ENCODE measurements at regions not wholly inside any gene's neighbourhood (a gene's known extent, or its start where the extent isn't known, plus 50 kb on each side); places are given as distances from the start of the nearest gene placed in this dataset.
"Not testable (repeated sequence)": the region's sequence is repeated elsewhere in the genome, so short reads cannot be mapped to it uniquely, and the experiment has no call there.

DNA sequence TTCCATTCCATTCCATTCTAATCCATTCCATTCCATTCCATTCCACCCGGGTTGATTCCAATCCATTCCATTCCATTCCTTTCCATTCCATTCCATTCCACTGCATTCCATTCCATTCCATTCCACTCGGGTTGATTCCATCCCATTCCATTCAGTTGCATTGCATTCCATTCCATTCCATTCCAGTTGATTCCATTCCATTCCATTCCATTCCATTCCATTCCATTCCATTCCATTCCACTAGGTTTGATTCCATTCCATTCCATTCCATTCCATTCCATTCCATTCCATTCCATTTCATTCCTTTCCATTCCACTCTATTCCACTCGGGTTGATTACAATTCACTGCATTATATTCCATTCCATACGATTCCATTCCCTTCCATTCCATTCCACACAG is 1136.9 kb downstream of the RPIA start:
- TF ChIP-seq, protein P1, sequence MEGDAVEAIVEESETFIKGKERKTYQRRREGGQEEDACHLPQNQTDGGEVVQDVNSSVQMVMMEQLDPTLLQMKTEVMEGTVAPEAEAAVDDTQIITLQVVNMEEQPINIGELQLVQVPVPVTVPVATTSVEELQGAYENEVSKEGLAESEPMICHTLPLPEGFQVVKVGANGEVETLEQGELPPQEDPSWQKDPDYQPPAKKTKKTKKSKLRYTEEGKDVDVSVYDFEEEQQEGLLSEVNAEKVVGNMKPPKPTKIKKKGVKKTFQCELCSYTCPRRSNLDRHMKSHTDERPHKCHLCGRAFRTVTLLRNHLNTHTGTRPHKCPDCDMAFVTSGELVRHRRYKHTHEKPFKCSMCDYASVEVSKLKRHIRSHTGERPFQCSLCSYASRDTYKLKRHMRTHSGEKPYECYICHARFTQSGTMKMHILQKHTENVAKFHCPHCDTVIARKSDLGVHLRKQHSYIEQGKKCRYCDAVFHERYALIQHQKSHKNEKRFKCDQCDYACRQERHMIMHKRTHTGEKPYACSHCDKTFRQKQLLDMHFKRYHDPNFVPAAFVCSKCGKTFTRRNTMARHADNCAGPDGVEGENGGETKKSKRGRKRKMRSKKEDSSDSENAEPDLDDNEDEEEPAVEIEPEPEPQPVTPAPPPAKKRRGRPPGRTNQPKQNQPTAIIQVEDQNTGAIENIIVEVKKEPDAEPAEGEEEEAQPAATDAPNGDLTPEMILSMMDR (IDR thresholded peaks at IDR 0.05 in 2 of 3, conservative IDR thresholded peaks at IDR 0.05 in 1 of 3; ENCODE audit: control insufficient read depth in 2 of 3, extremely low read depth in 1 of 3, insufficient read depth in 1 of 3, low read depth in 3 of 3, low read length in 3 of 3): not testable (repeated sequence)
- TF ChIP-seq EZH2 (IDR thresholded peaks at IDR 0.05; ENCODE audit: borderline replicate concordance, control insufficient read depth, low read depth, low read length); SREBF2 (IDR thresholded peaks at IDR 0.05; ENCODE audit: low read length): not testable (repeated sequence)

Data from GM12878 (cell line).